Right atrium auricular region (tissue), 2 donors: ENCODE measurements at regions not wholly inside any gene's neighbourhood (a gene's known extent, or its start where the extent isn't known, plus 50 kb on each side); places are given as distances from the start of the nearest gene placed in this dataset.

ENCODE experiments used
- DNase-seq: peaks from one replicate; pipeline ENCODE4 v3.0.0-alpha.2; 2019; ENCODE audit warnings: low spot score
- H3K27ac ChIP-seq, 2 donors: fragments of 200-600 bp; sonication (generic); 1 replicate in 1 of 2; 2 replicates in 1 of 2; pipeline ENCODE4 v1.5.1; 2016 to 2019
- H3K27me3 ChIP-seq, 2 donors: fragments of 200-600 bp; sonication (generic); one replicate each; pipeline versions ENCODE4 v1.5.1 to v1.6.0; 2017 to 2019
- H3K36me3 ChIP-seq: fragments of 200-600 bp; sonication (generic); one replicate; pipeline ENCODE4 v1.5.1; 2016
- H3K4me1 ChIP-seq, 2 donors: fragments of 200-600 bp; sonication (generic); one replicate each; pipeline versions ENCODE4 v1.5.1 to v1.6.0; 2017 to 2019
- H3K4me3 ChIP-seq, 2 donors: fragments of 200-600 bp; sonication (generic); 1 replicate in 1 of 2; 2 replicates in 1 of 2; pipeline ENCODE4 v1.5.1; 2017 to 2019; ENCODE audit warnings: mild to moderate bottlenecking in 1 of 2, moderate library complexity in 1 of 2
- H3K9me3 ChIP-seq, 2 donors: fragments of 200-600 bp; sonication (generic); one replicate each; pipeline ENCODE4 v1.5.1; 2019
- CTCF ChIP-seq, 2 donors: fragments of 200-600 bp; sonication (generic); IDR thresholded peaks; one replicate each; pipeline ENCODE4 v1.5.1; 2019; ENCODE audit warnings: antibody characterized with exemption in 2 of 2

DNA sequence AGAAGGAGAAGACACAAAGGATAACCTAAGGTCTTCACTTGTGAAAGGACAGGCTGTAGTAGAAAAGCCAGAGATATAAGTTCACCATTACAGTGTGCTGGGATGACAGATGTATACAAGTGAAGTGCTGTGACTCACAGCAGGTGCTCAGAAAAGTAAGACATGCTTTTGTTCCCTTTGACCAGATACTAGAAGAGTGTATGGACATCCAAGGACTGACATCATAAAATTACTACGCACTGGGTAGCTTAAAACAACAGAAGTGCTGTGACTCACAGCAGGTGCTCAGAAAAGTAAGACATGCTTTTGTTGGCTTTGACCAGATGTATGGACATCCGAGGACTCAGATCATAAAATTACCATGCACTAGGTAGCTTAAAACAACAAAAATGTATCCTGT is 61.6 kb upstream of the BTC start:
- no peaks in the 10 kb centered on the region for H3K27me3 ChIP-seq
- DNase-seq: no peak
- TF ChIP-seq CTCF (IDR thresholded peaks at IDR 0.05): no peak
- no peaks in the 10 kb centered on the region for H3K36me3 ChIP-seq
- H3K9me3 ChIP-seq: peaks cover 0 to 2% of the 10 kb centered on the region in 2 donors
- H3K4me1 ChIP-seq: no peaks in the 10 kb centered on the region
- no peak overlapping the region for H3K27ac ChIP-seq
- H3K4me3 ChIP-seq: no peak overlapping the region

DNA sequence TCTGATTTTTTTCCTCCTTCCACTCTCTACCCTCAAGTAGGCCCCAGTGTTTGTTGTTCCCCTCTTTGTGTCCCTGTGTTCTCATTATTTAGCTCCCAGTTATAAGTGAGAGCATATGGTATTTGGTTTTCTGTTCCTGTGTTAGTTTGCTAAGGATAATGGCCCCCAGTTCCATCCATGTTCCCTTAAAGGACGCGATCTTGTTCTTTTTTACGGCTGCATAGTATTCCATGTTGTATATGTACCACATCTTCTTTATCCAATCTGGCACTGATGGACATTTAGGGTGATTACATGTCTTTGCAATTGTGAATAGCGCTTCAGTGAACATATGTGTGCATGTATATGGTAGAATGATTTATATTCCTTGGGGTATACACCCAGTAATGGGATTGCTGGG is 54.5 kb upstream of the BTC start:
- Histone ChIP-seq H3K27me3 (no peaks in the 10 kb centered on the region), H3K4me1 (no peaks in the 10 kb centered on the region), H3K4me3 (no peak overlapping the region), H3K9me3 (peaks cover 0 to 9% of the 10 kb centered on the region in 2 donors), H3K36me3 (no peaks in the 10 kb centered on the region), H3K27ac (no peak overlapping the region)
- DNase-seq: no peak
- no peak for TF ChIP-seq CTCF (IDR thresholded peaks at IDR 0.05)

DNA sequence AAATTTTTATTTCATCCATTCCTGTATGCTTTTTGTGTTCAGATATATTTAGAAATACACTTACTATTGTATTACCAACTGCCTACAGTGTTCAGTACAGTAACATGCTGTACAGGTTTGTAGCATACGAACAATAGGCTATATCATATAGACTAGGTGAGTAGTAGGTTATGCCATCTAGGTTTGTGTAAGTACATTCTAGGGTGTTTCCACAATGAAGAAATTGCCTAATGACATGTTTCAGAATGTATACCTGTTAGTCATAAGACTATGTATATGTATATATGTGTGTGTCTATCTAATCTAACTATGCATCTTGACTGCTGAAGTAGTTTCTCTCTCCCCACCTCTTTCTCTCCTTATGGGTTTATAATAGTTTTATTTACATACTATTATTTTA is 51.5 kb upstream of the BTC start:
- Histone ChIP-seq H3K27me3 (no peaks in the 10 kb centered on the region), H3K4me1 (no peaks in the 10 kb centered on the region), H3K4me3 (no peak overlapping the region), H3K36me3 (no peaks in the 10 kb centered on the region), H3K27ac (no peak overlapping the region), H3K9me3 (peaks cover 0 to 6% of the 10 kb centered on the region in 2 donors)
- no peak for DNase-seq
- no peak for TF ChIP-seq CTCF (IDR thresholded peaks at IDR 0.05)
